GM21619 (cell line): ENCODE measurements at regions not wholly inside any gene's neighbourhood (a gene's known extent, or its start where the extent isn't known, plus 50 kb on each side); places are given as distances from the start of the nearest gene placed in this dataset.

ENCODE experiments used
- ATAC-seq: cut with Tn5 transposase; IDR thresholded peaks from one replicate; pipeline ENCODE4 v1.9.1; 2021; ENCODE audit not compliant: unreplicated experiment

DNA sequence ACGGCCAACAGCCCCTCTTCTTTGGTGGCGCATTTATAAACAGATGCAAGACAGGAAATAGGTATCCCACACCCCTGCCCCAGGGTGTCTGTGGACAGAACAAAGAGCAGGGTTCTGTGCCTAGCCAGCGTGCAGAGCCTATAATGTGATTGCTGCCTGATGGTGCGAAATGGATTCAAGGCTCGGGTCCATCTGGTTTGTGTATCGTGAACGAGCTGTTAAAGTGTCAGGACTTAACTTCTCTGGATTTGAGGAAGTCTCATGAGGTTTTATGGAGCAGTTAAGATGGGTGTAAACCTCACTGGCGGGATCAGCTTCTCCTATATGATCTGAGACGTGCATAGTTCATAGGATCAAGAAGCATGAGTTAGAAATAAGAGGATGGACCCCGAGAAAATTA lies 388.7 kb upstream of the TBX3 start:
- ATAC-seq: no peak

GRCh38 chr12:115070313-115070712 lies 386.3 kb upstream of the TBX3 start:
- no peak for ATAC-seq

DNA sequence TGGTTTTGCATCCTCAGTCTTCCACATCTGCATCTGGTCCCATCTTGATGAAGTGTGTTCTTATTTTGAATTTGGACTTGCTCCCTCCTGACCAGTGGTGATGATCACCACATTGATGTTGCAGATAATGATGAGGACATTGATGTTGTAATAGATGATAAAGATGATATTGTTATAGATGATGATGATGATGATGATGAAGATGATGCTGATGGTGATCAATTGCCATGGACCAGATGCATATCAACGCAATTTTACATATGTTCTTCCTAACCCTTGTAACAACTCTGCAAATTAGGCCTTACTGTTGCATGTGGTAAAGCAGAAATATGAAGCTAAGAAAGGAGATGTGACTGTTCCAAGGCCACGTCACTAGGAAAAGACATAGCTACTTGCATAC lies 380.3 kb upstream of the TBX3 start:
- no peak for ATAC-seq

- ATAC-seq: no peak
These were observed 378.8 kb upstream of the TBX3 start for GRCh38 chr12:115062741-115063140.

GRCh38 chr12:115060477-115061168 lies 376.6 kb upstream of the TBX3 start:
- ATAC-seq: no peak

DNA sequence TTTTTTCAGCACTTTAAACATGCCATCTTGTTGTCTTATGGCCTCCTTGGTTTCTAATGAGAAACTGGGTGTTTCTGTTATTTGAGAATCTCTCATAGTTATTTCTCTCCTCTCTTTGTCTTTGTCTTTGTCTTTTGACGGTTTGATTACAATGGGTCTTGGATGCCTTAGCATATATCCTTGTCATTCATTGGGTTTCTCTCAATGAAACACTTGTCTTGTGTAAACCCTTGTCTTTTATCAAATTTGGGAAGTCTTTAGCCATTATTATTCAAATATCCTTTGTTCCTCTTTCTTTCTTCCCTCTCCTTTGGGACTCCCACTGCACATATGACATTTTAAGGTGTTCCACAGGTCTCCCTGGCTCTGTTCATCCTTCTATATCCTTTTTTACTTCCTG lies 373.5 kb upstream of the TBX3 start:
- ATAC-seq: no peak

DNA sequence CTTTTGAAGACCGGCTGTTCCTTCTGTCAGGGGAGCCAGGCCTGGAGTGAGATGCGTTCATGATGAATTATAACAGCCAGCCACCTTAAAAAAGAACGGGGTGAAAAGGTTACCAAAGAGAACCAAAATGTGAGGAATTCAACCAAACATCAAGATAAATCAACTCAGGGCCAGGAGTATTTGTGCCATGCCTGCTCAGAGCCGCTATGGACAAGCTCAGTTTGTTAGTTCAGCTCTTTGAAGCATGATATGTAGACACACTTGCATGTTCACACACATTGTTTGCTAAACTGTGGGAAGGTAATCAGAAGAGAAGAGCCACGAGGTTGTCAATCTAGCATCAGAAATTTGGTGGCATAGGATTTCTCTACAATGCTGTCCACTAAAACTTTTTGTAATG lies 367.4 kb upstream of the TBX3 start:
- ATAC-seq: no peak

GRCh38 chr12:115049614-115050013 lies 365.6 kb upstream of the TBX3 start:
- ATAC-seq: no peak

GRCh38 chr12:115046805-115047204 lies 362.8 kb upstream of the TBX3 start:
- no peak for ATAC-seq

DNA sequence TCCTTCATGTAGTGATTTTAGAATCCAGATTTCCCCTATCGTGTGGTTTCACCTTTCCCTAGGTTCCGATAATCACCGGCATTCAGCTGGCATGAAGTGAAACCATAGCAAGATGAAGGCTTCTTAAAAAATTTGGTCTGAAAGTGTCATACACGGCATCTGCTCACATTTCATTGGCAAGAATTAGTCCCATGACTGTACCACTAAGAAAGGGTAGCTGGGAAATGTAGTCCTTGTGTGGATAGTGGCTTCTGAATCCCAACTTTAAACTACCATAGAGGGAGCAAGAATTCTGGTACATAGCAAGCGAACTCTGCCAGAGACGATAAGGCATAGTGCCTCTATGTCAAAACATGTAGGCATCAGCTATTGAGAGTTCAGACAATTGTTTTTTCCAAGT lies 360.1 kb upstream of the TBX3 start:
- ATAC-seq: no peak

DNA sequence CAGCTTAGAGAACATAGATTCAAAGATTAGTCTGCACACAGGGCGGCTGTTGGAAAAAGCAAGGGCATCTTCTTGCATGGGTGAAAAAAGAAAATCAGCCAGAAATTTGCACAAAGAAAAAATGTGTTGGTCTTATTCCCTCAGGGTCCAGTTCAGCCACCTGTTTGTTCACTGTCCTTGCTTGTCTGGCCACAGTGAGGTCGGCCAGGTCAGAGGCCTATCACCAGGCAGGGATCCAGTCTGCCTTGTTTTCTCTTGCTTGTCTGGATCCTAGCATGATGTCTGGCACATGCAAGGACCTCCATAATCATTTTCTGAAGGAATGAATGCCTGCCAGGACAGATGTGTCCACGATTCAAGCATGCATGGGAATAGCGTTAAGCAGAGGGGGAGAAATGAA lies 359.1 kb upstream of the TBX3 start:
- no peak for ATAC-seq

DNA sequence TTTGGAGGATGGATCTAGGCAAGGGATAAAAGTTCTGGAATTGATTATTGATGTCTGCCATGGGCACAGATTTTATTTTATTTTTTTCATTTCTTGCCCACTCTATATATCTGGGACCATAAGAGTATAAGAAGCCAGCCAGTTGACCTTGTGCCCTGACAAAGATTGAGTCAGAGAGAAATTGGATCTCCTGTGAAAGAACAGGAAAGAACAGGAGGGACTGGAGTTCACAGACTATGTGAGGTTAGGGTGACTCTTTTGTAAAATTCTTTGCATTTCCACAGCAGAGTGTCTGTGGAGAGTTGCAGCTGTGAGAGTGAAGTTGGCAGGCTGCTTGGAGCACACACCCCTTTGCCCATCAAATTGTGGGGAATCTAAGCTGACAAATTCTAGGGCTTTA lies 358.4 kb upstream of the TBX3 start:
- ATAC-seq: no peak

DNA sequence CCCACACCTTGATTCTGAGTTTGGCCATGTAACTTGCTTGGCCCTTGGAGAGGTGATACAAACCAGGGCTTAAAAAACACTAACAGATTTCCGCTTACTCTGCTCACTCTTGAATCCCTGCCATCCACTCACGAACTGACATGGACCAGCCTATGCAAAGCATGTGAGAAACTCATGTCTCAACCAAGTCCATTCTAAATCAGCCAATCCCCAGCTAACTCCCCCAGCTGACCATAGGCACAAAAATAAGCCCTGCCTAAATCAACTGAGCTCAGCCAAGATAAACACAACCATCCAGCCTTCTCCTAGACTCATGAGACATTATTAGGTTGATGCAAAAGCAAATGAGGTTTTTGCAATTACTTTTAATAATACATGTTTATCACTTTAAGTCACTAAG lies 353.9 kb upstream of the TBX3 start:
- no peak for ATAC-seq

DNA sequence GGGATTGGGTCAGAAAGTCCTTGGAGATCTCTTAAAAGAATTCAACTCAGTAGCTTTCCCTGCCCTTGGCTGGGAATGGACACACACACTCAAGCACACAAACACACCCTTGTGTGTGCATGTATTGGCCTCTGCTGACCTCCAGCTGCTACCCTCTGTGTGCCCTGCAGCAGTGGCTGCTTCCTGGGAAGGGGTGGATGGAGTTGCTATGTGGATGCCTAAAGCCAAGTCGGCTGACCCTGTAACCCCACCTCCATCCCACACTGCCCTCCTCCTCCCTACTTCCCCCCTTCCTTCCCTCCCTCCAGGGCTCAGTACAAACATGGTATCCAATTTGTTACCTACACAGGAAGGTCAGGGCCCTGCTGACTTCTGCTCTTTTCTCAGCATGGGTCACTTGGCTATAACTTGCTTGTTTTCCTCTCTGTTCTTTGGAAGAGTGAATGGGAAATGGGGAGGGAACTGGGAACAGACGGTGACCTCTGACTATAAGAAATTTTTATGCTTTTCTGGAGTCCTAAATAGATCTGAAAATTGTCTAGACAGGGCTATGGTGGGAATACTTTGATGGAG lies 351.6 kb upstream of the TBX3 start:
- ATAC-seq: no peak

GRCh38 chr12:115032521-115032920 lies 348.5 kb upstream of the TBX3 start:
- no peak for ATAC-seq

DNA sequence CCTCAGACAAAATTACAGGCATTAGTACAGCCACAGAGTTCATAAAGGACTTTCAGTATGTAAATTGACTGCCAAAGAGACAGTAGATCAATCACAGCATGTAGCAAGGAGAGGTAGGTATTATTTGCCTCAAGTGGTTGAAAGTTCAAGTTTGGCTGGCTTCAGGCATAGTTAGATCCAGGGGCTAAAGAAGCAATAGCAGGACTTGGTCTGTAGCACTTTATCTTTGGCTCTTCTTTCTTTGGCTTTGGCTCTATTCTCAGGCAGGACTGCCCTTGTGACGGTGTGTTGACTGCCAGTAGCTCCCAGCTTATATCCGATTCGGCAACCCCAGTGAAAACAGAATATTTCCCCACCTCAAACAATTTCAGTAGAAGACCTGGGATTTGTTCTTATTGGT lies 346.0 kb upstream of the TBX3 start:
- no peak for ATAC-seq

DNA sequence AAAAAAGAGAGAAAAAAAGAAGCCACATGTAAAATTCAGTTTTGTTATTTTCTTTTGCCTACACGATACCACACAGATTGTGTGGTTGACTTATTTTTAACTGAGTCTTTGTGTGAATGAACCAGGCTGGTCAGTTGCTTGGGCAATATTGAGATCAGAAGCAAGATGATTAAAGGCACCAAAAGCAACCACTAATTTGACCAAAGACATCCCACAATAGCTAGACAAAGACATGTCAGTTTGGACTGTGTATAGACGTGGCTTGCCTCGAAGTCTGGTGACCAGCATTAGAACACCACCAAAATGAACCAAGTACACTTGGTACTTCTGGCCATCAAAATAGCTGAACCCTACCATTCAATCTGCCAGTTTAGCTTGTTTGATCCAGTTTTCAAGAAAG lies 340.6 kb upstream of the TBX3 start:
- no peak for ATAC-seq

DNA sequence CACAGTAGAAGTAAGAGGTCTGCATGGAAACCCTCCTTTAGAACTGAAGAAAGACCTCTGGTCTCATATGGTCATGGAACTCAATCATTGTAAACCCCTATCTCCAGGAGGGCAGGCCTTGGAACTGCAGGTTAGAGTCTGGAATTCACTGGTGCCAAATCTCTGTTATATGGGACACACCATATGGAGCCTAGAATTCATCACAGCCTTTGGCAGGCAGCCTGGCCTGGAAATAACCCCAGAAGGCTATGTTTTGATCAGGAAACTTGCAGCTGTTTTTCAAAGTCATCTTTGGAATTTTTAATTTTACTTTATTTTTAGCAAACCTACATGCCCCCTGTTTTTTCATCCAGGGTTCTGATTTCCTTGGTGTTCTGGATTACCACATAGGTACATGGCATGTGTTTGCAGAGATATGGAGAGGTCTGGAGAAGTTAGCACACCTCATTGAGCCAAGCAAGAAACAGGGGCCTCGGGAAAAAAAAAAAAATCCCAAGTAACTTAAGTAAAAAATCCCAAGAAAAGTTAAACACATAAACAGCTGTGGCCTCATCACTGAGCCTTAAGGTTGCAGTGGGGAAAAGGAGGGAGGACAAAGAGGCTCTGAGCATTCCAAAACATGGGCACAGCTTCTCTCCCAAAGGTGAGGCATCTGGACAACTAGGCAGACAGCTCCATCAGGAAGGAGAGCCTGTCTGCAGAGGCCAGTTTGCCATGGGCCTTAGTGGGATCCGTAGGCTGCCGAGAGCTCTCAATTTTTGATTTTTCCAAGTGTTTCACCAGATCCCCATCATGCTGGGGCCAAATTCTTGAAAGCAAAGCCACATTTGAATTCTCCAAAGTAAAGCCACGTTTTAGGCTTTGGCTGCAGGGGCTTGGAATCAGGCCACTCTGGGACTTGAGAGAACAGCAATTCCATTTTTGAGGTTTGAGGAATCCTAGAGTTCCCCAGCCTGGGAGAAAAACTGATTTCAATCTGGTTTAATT lies 339.6 kb upstream of the TBX3 start:
- ATAC-seq: no peak

GRCh38 chr12:115020091-115020490 lies 336.1 kb upstream of the TBX3 start:
- no peak for ATAC-seq

DNA sequence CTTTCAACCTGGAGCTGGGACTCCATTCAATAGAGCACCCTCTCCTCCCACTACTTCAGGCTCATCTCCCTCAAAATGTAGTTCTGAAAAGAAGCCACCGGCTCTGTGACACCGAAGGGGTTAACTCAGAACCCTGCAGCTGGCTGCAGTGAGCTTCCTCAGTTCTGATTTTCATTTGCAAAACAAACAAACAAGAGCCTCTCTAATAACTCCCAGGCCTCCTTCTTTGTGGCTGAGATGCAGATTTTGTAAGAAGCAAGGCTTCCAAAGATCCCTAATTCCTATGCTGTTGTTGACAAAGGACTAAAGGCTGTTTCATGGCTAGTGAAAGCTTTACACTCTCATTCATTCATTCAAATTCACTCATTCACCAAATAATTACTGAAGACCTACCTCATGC lies 333.4 kb upstream of the TBX3 start:
- ATAC-seq: no peak

DNA sequence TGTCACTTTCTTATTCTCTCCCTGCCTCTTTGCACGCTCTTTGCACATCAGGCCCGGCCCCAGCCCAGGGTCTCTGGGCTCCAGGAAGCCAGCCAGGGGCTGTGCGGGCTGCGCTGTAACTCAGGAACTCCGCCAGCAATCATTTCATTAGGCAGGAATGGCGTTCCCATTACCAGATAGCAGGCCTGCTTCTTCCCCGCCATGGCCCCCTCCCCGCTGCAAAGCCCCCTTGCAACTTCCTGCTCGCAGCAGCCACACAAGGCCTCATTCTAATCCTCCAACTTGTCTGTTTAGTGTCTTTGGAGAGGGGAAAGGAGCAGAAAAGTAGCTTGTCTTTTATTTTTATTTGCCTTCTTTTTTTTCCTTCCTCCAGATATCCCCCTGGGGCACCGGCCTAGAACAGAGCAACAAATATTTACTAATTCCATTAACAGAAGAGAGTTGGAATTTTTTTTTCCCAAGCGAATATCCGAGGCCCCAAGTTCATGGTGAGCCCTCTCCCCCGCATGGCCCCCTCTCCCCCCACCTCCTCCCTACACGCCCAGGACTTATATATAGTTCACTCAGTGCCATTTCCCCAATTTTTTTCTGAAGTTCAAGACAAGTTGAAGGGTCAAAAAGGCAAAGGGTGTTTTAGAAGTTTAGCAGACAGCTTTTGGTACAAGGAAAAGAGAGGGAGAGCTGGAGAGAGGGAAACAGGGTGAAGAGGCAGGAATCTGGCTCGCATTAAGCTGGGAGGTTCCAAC lies 329.4 kb upstream of the TBX3 start:
- ATAC-seq: no peak
